ENCODE measurements at regions not wholly inside any gene's neighbourhood (a gene's known extent, or its start where the extent isn't known, plus 50 kb on each side); places are given as distances from the start of the nearest gene placed in this dataset.

DNA sequence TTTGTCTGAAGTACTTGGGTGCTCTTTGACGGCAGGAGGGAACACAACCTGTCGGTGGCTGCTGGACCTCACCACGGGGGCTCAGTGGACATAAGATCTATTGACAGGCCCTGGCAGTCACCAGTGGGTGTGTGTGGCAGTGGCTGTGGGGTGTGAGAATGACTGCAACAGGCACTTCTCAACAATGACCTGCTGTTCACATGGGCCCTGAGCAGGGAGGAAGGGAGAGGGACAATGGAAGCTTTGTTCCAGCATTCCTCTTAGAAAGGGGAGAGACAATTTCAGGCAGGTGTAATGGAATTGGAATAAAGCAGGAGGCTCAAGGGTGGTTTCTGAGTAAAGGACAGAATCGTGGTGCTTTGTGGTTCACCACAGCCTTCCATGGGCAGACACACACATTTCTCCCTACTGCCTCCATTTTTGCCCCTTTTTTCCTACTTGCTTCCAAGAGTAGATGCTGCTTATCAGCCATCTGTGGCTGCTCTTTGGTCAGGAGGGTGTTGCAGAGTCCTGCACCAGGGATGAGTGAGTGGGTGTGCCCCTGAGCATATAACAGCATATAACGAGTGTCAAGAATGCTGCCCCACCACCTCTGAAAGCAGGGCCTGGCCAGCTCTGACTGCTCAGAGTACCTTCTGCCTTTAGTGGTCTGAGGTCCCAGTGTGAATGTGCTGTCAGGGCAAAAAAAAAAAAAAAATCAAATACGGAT is 267.7 kb downstream of the RASSF9 start:
- no peak for DNase-seq (ENCODE audit: low read depth in 6 of 9, low spot score in 9 of 9)
- H3K27me3 ChIP-seq (ENCODE audit: control insufficient read depth in 2 of 2, insufficient read depth in 1 of 2, low read length in 1 of 2), result no peaks in the 10 kb centered on the region
- no peak overlapping the region for H3K27ac ChIP-seq (ENCODE audit: low read depth in 1 of 2, low read length in 1 of 2)
- H3K4me3 ChIP-seq (ENCODE audit: low read length in 2 of 2), result no peak overlapping the region
- whole genome bisulfite sequencing, result 90% methylated on average over 6 of the region's 6 CpGs
- no peaks in the 10 kb centered on the region for H3K4me1 ChIP-seq (ENCODE audit: control insufficient read depth in 2 of 2, insufficient read depth in 2 of 2, low read length in 2 of 2)
- no peaks in the 10 kb centered on the region for H3K36me3 ChIP-seq (ENCODE audit: control insufficient read depth in 2 of 2, insufficient read depth in 2 of 2, low read length in 1 of 2)
- no peaks in the 10 kb centered on the region for H3K9me3 ChIP-seq (ENCODE audit: control insufficient read depth in 2 of 2, insufficient read depth in 1 of 2, low read length in 1 of 2)

DNA sequence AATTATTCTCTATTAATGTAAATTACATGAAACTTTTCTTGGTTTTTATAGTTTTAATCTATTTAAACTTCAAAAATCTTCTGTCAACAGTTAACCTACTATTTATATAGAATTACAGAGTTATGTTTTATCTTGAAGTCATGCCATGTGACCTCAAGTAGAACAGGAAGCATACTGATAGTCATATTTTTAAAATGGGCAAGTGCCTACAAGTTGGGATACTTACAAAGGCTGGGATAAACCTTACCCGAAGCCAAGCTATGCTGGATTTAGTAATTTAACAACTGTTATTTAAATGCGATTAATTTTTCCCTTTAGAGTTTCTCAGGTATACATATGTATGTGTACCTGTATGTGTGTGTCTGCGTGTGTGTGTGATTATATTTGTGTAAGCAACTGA is 266.9 kb downstream of the RASSF9 start:
- 91% methylated on average over 3 of the region's 3 CpGs for WGBS
- Histone ChIP-seq H3K36me3 (ENCODE audit: control insufficient read depth in 2 of 2, insufficient read depth in 2 of 2, low read length in 1 of 2) (no peaks in the 10 kb centered on the region), H3K9me3 (ENCODE audit: control insufficient read depth in 2 of 2, insufficient read depth in 1 of 2, low read length in 1 of 2) (no peaks in the 10 kb centered on the region), H3K27me3 (ENCODE audit: control insufficient read depth in 2 of 2, insufficient read depth in 1 of 2, low read length in 1 of 2) (no peaks in the 10 kb centered on the region), H3K27ac (ENCODE audit: low read depth in 1 of 2, low read length in 1 of 2) (no peak overlapping the region), H3K4me1 (ENCODE audit: control insufficient read depth in 2 of 2, insufficient read depth in 2 of 2, low read length in 2 of 2) (no peaks in the 10 kb centered on the region), H3K4me3 (ENCODE audit: low read length in 2 of 2) (no peak overlapping the region)
- DNase-seq (ENCODE audit: low read depth in 6 of 9, low spot score in 9 of 9), result peak in 1 of 9 donors; percentile 1

DNA sequence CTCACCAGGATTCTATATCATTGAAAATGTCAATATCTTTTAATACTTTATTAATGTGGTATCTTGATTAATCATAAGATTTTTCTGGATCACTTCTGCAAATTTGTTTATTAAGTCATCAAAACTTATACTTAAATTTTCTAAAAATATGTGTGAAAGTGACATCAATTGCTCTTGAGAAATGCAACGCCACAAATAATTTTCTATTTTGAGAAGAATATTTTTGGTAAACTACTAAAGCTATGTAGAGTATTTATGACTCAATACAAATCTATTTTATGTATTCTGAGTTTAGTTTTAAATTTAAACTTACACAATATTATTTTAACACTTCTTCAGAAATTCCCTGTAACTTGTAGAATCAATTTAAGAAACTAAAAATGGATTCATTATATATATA is 263.3 kb downstream of the RASSF9 start:
- 96% methylated on average over 1 of the region's 1 CpG for WGBS
- Histone ChIP-seq H3K27ac (ENCODE audit: low read depth in 1 of 2, low read length in 1 of 2) (no peak overlapping the region), H3K36me3 (ENCODE audit: control insufficient read depth in 2 of 2, insufficient read depth in 2 of 2, low read length in 1 of 2) (no peaks in the 10 kb centered on the region), H3K27me3 (ENCODE audit: control insufficient read depth in 2 of 2, insufficient read depth in 1 of 2, low read length in 1 of 2) (no peaks in the 10 kb centered on the region), H3K4me1 (ENCODE audit: control insufficient read depth in 2 of 2, insufficient read depth in 2 of 2, low read length in 2 of 2) (no peaks in the 10 kb centered on the region), H3K4me3 (ENCODE audit: low read length in 2 of 2) (no peak overlapping the region), H3K9me3 (ENCODE audit: control insufficient read depth in 2 of 2, insufficient read depth in 1 of 2, low read length in 1 of 2) (no peaks in the 10 kb centered on the region)
- DNase-seq (ENCODE audit: low read depth in 6 of 9, low spot score in 9 of 9), result no peak

DNA sequence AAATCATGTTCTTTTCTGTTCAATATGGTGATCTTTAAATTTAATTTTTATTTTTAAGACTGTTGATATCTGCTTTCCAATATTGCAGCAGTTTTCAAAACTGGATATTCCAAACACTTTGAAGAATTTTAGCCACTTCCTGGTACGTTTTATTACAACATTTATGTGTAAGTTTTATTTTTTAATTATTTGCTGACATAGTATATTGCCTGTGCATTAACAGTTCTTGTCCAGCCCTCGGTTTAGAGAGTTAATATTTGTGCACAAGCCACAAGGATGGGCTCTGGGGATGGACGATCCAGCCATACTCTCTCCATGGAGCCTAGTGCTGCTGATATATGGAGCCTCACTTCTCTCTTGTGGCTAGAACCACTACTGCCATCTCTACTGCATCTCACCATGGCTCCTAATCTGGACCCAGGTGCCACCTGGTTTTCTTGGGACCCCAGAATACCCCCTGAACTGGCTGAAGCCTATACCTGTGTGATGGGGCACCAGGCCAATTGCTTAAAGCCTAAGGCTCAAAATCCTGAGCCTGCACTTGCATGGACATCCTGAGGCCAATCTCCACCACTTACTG is 262.5 kb downstream of the RASSF9 start:
- Histone ChIP-seq H3K27me3 (ENCODE audit: control insufficient read depth in 2 of 2, insufficient read depth in 1 of 2, low read length in 1 of 2) (no peaks in the 10 kb centered on the region), H3K36me3 (ENCODE audit: control insufficient read depth in 2 of 2, insufficient read depth in 2 of 2, low read length in 1 of 2) (no peaks in the 10 kb centered on the region), H3K9me3 (ENCODE audit: control insufficient read depth in 2 of 2, insufficient read depth in 1 of 2, low read length in 1 of 2) (no peaks in the 10 kb centered on the region), H3K27ac (ENCODE audit: low read depth in 1 of 2, low read length in 1 of 2) (no peak overlapping the region), H3K4me3 (ENCODE audit: low read length in 2 of 2) (no peak overlapping the region), H3K4me1 (ENCODE audit: control insufficient read depth in 2 of 2, insufficient read depth in 2 of 2, low read length in 2 of 2) (no peaks in the 10 kb centered on the region)
- no peak for DNase-seq (ENCODE audit: low read depth in 6 of 9, low spot score in 9 of 9)
- WGBS, result 90% methylated on average over 3 of the region's 3 CpGs

DNA sequence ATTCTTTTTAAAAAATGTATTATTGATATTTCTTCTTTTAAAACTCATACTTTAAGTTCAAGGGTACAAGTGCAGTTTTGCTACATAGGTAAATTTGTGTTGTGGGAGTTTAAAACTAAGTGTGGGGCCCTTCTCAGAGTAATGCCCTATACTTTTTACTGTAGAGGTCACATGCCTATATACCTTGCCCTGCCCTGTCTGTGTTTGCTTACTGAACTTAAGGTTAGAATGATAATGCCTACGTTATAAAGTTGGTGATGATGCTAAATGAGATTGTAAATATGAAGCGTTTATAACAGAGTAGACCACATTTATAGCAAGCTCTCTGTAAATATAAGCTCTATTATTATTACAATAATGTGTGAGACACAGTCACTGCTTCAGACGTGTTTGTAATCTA is 261.9 kb downstream of the RASSF9 start:
- H3K9me3 ChIP-seq (ENCODE audit: control insufficient read depth in 2 of 2, insufficient read depth in 1 of 2, low read length in 1 of 2), result no peaks in the 10 kb centered on the region
- no peaks in the 10 kb centered on the region for H3K27me3 ChIP-seq (ENCODE audit: control insufficient read depth in 2 of 2, insufficient read depth in 1 of 2, low read length in 1 of 2)
- H3K36me3 ChIP-seq (ENCODE audit: control insufficient read depth in 2 of 2, insufficient read depth in 2 of 2, low read length in 1 of 2), result no peaks in the 10 kb centered on the region
- H3K4me3 ChIP-seq (ENCODE audit: low read length in 2 of 2), result no peak overlapping the region
- H3K27ac ChIP-seq (ENCODE audit: low read depth in 1 of 2, low read length in 1 of 2), result no peak overlapping the region
- no peak for DNase-seq (ENCODE audit: low read depth in 6 of 9, low spot score in 9 of 9)
- H3K4me1 ChIP-seq (ENCODE audit: control insufficient read depth in 2 of 2, insufficient read depth in 2 of 2, low read length in 2 of 2), result no peaks in the 10 kb centered on the region
- WGBS, result 96% methylated on average over 3 of the region's 3 CpGs

DNA sequence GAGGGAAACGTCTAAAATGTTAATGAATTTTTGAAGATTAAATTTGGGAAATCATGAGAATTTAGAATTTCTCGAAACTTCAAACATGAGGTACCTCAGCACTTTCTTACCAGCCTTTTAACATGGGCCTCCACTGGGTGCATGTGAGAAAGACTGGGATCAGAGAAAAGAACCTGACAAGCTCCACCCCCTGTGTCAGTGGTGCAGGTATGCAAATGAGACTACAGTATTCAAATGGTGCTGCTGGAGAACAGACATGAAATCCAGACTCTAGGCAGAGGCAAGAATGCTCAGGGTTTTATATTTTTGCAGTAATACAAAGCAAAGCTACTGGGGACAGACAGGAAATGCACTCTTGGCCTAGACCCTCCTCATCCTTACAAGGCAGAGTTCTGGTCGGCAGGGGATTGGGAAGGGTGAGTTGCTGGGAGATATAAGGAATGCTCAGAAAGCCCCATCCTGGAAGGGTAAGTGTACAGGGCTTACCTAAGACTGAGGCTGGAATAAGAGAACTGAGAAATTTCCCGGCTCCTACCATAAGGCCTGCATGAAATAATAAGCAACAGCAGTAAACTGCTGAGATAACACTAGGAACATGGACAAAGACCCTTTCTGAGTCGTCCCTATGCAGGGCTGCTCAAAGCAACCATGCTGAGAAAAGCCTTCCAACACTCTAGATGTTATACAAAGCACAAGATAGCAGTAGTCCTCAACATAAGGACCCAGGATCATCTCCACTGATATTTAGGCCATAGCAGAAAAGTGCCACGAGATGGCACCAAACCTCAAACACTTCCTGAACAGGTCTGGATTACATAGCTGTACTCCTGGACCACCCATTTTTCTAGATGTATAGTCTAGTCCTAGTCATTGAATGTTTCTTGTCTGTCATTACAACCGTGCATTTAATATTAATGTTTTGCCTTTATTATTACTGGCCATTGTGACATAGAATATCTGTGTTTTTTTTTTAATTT is 260.8 kb downstream of the RASSF9 start:
- no peaks in the 10 kb centered on the region for H3K36me3 ChIP-seq (ENCODE audit: control insufficient read depth in 2 of 2, insufficient read depth in 2 of 2, low read length in 1 of 2)
- no peaks in the 10 kb centered on the region for H3K9me3 ChIP-seq (ENCODE audit: control insufficient read depth in 2 of 2, insufficient read depth in 1 of 2, low read length in 1 of 2)
- no peaks in the 10 kb centered on the region for H3K4me1 ChIP-seq (ENCODE audit: control insufficient read depth in 2 of 2, insufficient read depth in 2 of 2, low read length in 2 of 2)
- no peak overlapping the region for H3K27ac ChIP-seq (ENCODE audit: low read depth in 1 of 2, low read length in 1 of 2)
- WGBS, result 68% methylated on average over 7 of the region's 7 CpGs
- no peak overlapping the region for H3K4me3 ChIP-seq (ENCODE audit: low read length in 2 of 2)
- no peaks in the 10 kb centered on the region for H3K27me3 ChIP-seq (ENCODE audit: control insufficient read depth in 2 of 2, insufficient read depth in 1 of 2, low read length in 1 of 2)
- peak; percentile 2 to 66 (median 18) for DNase-seq (ENCODE audit: low read depth in 6 of 9, low spot score in 9 of 9)

DNA sequence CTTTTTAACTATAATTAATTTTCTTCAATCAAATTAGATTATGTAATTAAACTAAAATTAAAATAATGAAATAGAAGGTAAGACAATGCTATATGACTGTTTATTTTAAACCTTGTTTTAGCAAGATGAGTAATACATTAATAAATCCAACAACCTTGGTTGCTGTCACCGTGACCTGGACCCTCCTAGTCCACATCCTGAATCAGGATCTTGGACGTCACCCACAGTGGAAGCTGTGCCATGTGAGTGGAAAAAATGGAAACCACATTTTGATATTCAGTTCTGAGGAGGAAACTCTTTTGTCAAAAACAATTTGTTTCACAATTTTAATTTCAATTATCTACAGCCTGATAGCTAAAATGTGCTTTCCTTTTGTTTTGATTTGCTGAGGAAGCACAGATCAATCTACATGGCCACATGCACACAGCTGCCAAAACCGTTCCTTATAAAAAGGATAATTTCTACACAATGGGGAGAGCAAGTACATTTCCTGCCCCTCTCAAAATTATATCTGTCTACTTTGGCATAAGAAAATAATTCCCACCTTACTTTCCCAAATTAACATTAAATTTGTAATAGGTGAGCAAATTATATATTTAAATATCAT is 255.5 kb downstream of the RASSF9 start:
- DNase-seq (ENCODE audit: low read depth in 6 of 9, low spot score in 9 of 9), result no peak
- Histone ChIP-seq H3K27me3 (ENCODE audit: control insufficient read depth in 2 of 2, insufficient read depth in 1 of 2, low read length in 1 of 2) (no peaks in the 10 kb centered on the region), H3K27ac (ENCODE audit: low read depth in 1 of 2, low read length in 1 of 2) (no peak overlapping the region), H3K36me3 (ENCODE audit: control insufficient read depth in 2 of 2, insufficient read depth in 2 of 2, low read length in 1 of 2) (no peaks in the 10 kb centered on the region), H3K4me3 (ENCODE audit: low read length in 2 of 2) (no peak overlapping the region), H3K9me3 (ENCODE audit: control insufficient read depth in 2 of 2, insufficient read depth in 1 of 2, low read length in 1 of 2) (no peaks in the 10 kb centered on the region), H3K4me1 (ENCODE audit: control insufficient read depth in 2 of 2, insufficient read depth in 2 of 2, low read length in 2 of 2) (no peaks in the 10 kb centered on the region)
- WGBS, result 71% methylated on average over 3 of the region's 3 CpGs

DNA sequence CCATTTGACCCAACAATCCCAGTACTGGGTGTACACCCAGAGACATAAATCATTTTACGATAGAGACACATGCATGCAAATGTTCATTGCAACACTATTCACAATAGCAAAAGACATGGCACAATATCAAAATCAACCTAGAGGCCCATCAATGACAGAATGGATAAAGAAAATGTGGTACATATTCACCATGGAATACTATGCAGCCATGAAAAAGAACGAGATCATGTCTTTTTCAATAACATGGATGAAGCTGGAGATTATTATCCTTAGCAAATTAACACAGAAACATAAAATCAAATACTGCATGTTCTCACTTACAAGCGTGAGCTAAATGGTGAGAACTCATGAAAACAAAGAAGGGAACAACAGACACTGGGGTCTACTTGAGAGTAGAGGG is 249.1 kb downstream of the RASSF9 start:
- DNase-seq (ENCODE audit: low read depth in 6 of 9, low spot score in 9 of 9), result no peak
- H3K4me1 ChIP-seq (ENCODE audit: control insufficient read depth in 2 of 2, insufficient read depth in 2 of 2, low read length in 2 of 2), result no peaks in the 10 kb centered on the region
- no peak overlapping the region for H3K27ac ChIP-seq (ENCODE audit: low read depth in 1 of 2, low read length in 1 of 2)
- no peaks in the 10 kb centered on the region for H3K36me3 ChIP-seq (ENCODE audit: control insufficient read depth in 2 of 2, insufficient read depth in 2 of 2, low read length in 1 of 2)
- H3K4me3 ChIP-seq (ENCODE audit: low read length in 2 of 2), result no peak overlapping the region
- 95% methylated on average over 3 of the region's 3 CpGs for WGBS
- H3K9me3 ChIP-seq (ENCODE audit: control insufficient read depth in 2 of 2, insufficient read depth in 1 of 2, low read length in 1 of 2), result no peaks in the 10 kb centered on the region
- H3K27me3 ChIP-seq (ENCODE audit: control insufficient read depth in 2 of 2, insufficient read depth in 1 of 2, low read length in 1 of 2), result no peaks in the 10 kb centered on the region

DNA sequence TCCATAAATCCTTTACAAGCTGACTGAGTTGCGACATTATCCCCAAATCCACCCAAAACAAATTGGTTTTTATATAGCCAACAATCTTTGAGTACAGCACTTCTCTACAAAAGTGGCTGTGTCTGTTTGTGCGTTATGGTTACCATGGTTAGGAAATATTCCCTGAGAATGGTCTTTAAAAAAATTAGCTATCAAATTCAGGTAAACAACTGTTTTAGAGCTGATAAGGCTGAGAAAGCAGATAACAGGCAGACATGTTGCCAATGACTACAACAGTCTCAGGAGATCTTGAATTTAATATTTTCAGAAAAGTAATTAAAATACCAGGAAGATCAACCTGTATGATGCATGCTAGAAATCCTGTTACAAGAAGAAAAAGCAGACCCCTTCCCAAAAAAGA is 248.0 kb downstream of the RASSF9 start:
- no peaks in the 10 kb centered on the region for H3K36me3 ChIP-seq (ENCODE audit: control insufficient read depth in 2 of 2, insufficient read depth in 2 of 2, low read length in 1 of 2)
- no peaks in the 10 kb centered on the region for H3K4me1 ChIP-seq (ENCODE audit: control insufficient read depth in 2 of 2, insufficient read depth in 2 of 2, low read length in 2 of 2)
- H3K4me3 ChIP-seq (ENCODE audit: low read length in 2 of 2), result no peak overlapping the region
- H3K27ac ChIP-seq (ENCODE audit: low read depth in 1 of 2, low read length in 1 of 2), result no peak overlapping the region
- no peak for DNase-seq (ENCODE audit: low read depth in 6 of 9, low spot score in 9 of 9)
- H3K9me3 ChIP-seq (ENCODE audit: control insufficient read depth in 2 of 2, insufficient read depth in 1 of 2, low read length in 1 of 2), result no peaks in the 10 kb centered on the region
- H3K27me3 ChIP-seq (ENCODE audit: control insufficient read depth in 2 of 2, insufficient read depth in 1 of 2, low read length in 1 of 2), result no peaks in the 10 kb centered on the region
- 94% methylated on average over 2 of the region's 2 CpGs for WGBS

All from thymus (tissue), 11 donors.